Bronchial epithelial cell (primary cell): ENCODE measurements at regions not wholly inside any gene's neighbourhood (a gene's known extent, or its start where the extent isn't known, plus 50 kb on each side); places are given as distances from the start of the nearest gene placed in this dataset.

ENCODE experiments used
- DNase-seq: peaks from one replicate; pipeline ENCODE4 v3.0.0-alpha.2; 2010; ENCODE audit warnings: low read depth
- FAIRE-seq: peaks from 2 replicates; lab custom pipeline; 2011; peaks lifted over from hg19 to GRCh38; lab: Jason Lieb, UNC
- H3K27me3 ChIP-seq: 2 replicates; pipeline ENCODE4 v1.5.1; 2011; ENCODE audit warnings: low read length; ENCODE audit not compliant: control insufficient read depth, insufficient read depth
- H3K36me3 ChIP-seq: 2 replicates; pipeline ENCODE4 v1.5.1; 2011; ENCODE audit warnings: low read length; ENCODE audit not compliant: control insufficient read depth, insufficient read depth
- H3K4me3 ChIP-seq: 2 replicates; pipeline ENCODE4 v1.5.1; 2011; ENCODE audit warnings: mild to moderate bottlenecking, low read depth, low read length, control low read depth
- CTCF ChIP-seq: IDR thresholded peaks from 2 replicates; pipeline ENCODE4 v1.5.1; 2011; ENCODE audit warnings: mild to moderate bottlenecking, moderate library complexity, low read length, control low read depth, inconsistent platforms; ENCODE audit not compliant: insufficient read depth, severe bottlenecking

- FAIRE-seq (no peak), DNase-seq (no peak)
- peaks cover 26% of the 10 kb centered on the region for H3K27me3 ChIP-seq
- TF ChIP-seq CTCF = no peak
- peak overlapping the region; percentile 31 for H3K4me3 ChIP-seq
- H3K36me3 ChIP-seq = no peaks in the 10 kb centered on the region
These were observed 145.5 kb downstream of the ERCC6L2 start for GRCh38 chr9:96020792-96021550.

- FAIRE-seq = no peak
- DNase-seq = no peak
- Histone ChIP-seq H3K27me3 (peaks cover 24% of the 10 kb centered on the region), H3K36me3 (no peaks in the 10 kb centered on the region), H3K4me3 (peak overlapping the region; percentile 31)
- TF ChIP-seq CTCF = no peak
These were observed 144.9 kb downstream of the ERCC6L2 start for GRCh38 chr9:96020300-96020791.
